Lower leg skin (tissue), 3 donors: ENCODE measurements at regions not wholly inside any gene's neighbourhood (a gene's known extent, or its start where the extent isn't known, plus 50 kb on each side); places are given as distances from the start of the nearest gene placed in this dataset.

Experiments
- POLR2A ChIP-seq, 2 donors: fragments of 450-650 bp; IDR thresholded peaks; one replicate each; pipeline ENCODE4 v1.6.1; 2016 to 2017; ENCODE audit warnings: antibody characterized with exemption in 2 of 2, mild to moderate bottlenecking in 1 of 2, moderate library complexity in 1 of 2
- TF ChIP-seq, protein P1 (sequence below), 3 donors: fragments of 450-650 bp; IDR thresholded peaks; one replicate each; pipeline ENCODE4 v1.5.1; 2016; ENCODE audit warnings: antibody characterized with exemption in 3 of 3, mild to moderate bottlenecking in 3 of 3, moderate library complexity in 2 of 3

DNA sequence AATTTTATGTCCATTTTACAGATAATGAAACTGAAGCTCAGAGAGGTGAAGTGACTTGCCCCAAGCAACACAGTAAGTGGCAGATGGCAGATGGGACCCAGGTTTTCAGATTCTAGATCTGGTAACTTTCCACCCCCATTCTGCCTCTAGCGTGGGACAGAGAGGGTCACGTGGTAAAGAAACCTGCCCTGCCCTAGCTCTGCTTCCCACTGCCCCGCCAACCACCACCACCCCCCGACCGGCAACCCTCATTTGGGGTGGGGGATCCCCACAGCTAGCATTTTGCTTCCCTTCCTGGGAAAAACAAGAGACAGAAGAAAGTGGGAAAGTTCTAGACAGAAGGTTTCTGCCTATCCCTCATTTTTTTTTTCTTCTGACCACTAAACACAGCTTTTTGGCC is 172.5 kb downstream of the ACTL7B start:
- TF ChIP-seq, protein P1, sequence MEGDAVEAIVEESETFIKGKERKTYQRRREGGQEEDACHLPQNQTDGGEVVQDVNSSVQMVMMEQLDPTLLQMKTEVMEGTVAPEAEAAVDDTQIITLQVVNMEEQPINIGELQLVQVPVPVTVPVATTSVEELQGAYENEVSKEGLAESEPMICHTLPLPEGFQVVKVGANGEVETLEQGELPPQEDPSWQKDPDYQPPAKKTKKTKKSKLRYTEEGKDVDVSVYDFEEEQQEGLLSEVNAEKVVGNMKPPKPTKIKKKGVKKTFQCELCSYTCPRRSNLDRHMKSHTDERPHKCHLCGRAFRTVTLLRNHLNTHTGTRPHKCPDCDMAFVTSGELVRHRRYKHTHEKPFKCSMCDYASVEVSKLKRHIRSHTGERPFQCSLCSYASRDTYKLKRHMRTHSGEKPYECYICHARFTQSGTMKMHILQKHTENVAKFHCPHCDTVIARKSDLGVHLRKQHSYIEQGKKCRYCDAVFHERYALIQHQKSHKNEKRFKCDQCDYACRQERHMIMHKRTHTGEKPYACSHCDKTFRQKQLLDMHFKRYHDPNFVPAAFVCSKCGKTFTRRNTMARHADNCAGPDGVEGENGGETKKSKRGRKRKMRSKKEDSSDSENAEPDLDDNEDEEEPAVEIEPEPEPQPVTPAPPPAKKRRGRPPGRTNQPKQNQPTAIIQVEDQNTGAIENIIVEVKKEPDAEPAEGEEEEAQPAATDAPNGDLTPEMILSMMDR (IDR thresholded peaks at IDR 0.05) = no peak
- no peak for TF ChIP-seq POLR2A (IDR thresholded peaks at IDR 0.05)
